PC-9 (cell line): ENCODE measurements at regions not wholly inside any gene's neighbourhood (a gene's known extent, or its start where the extent isn't known, plus 50 kb on each side); places are given as distances from the start of the nearest gene placed in this dataset.

Experiments
- BruUV-seq: library from RNA; stranded (reverse); fragments of 400-500 nt; replicated peaks from 2 replicates; lab custom pipeline; 2021; lab: Mats Ljungman, UMichigan
- CTCF ChIA-PET: fragments of 300-600 bp; sonication (Branson Sonifier 250); formaldehyde crosslinking; loops from one replicate; lab custom pipeline; 2022; ENCODE audit warnings: antibody characterized with exemption; lab: Charles Lee
- POLR2A ChIA-PET: fragments of 300-600 bp; sonication (Branson Sonifier 250); formaldehyde crosslinking; loops from one replicate; lab custom pipeline; 2022; ENCODE audit warnings: antibody characterized with exemption; ENCODE audit not compliant: unreplicated experiment; lab: Charles Lee
- DNase-seq, 2 experiments: peaks; one replicate each; pipeline versions ENCODE4 v3.0.0 to v3.0.0-alpha.2; 2015 to 2022; ENCODE audit warnings: mixed read lengths in 1 of 2
- H2AFZ ChIP-seq: fragments of 200-600 bp; sonication (generic); 2 replicates; pipeline ENCODE4 v1.8.1; 2017; ENCODE audit warnings: antibody characterized with exemption
- H3F3A ChIP-seq: fragments of 200-600 bp; sonication (generic); 2 replicates; pipeline ENCODE4 v1.8.1; 2017; ENCODE audit warnings: antibody characterized with exemption, mild to moderate bottlenecking, low read depth; ENCODE audit not compliant: insufficient read depth
- H3K27ac ChIP-seq: fragments of 200-600 bp; sonication (generic); 2 replicates; pipeline ENCODE4 v1.6.1; 2016; ENCODE audit warnings: mixed run types
- H3K27me3 ChIP-seq: fragments of 200-600 bp; sonication (generic); 2 replicates; pipeline ENCODE4 v1.6.1; 2016; ENCODE audit warnings: low read depth, mixed run types; ENCODE audit not compliant: insufficient read depth
- H3K36me3 ChIP-seq: fragments of 200-600 bp; sonication (generic); 2 replicates; pipeline ENCODE4 v1.6.1; 2016; ENCODE audit warnings: low read depth, mixed run types
- H3K4me1 ChIP-seq: fragments of 200-600 bp; sonication (generic); replicated peaks from 2 replicates; pipeline ENCODE4 v1.6.1; 2016; ENCODE audit warnings: mixed run types; ENCODE audit not compliant: insufficient read depth
- H3K4me2 ChIP-seq: fragments of 200-600 bp; sonication (generic); 2 replicates; pipeline ENCODE4 v1.6.1; 2017; ENCODE audit warnings: mixed run types
- H3K4me3 ChIP-seq: fragments of 200-600 bp; sonication (generic); 2 replicates; pipeline ENCODE4 v1.6.1; 2016; ENCODE audit warnings: mixed run types
- H3K79me2 ChIP-seq: fragments of 200-600 bp; sonication (generic); 2 replicates; pipeline ENCODE4 v1.6.1; 2017; ENCODE audit warnings: low read depth, mixed run types
- H3K9me2 ChIP-seq: fragments of 200-600 bp; sonication (generic); 2 replicates; pipeline ENCODE4 v1.8.1; 2017; ENCODE audit warnings: mild to moderate bottlenecking; ENCODE audit not compliant: insufficient read depth
- H3K9me3 ChIP-seq: fragments of 200-600 bp; sonication (generic); 2 replicates; pipeline ENCODE4 v1.8.1; 2016; ENCODE audit warnings: low read depth; ENCODE audit not compliant: insufficient read depth
- H4K20me1 ChIP-seq: fragments of 200-600 bp; sonication (generic); 2 replicates; pipeline ENCODE4 v1.8.1; 2017; ENCODE audit not compliant: insufficient read depth
- CTCF ChIP-seq: fragments of 200-600 bp; sonication (generic); conservative IDR thresholded peaks from 2 replicates; pipeline ENCODE4 v1.6.1; 2017; ENCODE audit warnings: mixed run types, antibody characterized with exemption, mild to moderate bottlenecking, moderate library complexity
- EZH2 ChIP-seq: fragments of 200-600 bp; sonication (generic); IDR thresholded peaks from 2 replicates; pipeline ENCODE4 v1.8.0; 2017; ENCODE audit warnings: antibody characterized with exemption, low read depth
- intact Hi-C: fragments of 100-400 bp; cut with micrococcal nuclease; formaldehyde crosslinking; loops from one replicate; pipeline ENCODE4 v1.10.0; 2022; ENCODE audit not compliant: unreplicated experiment

- Histone ChIP-seq H3F3A (peaks cover 12% of the 10 kb centered on the region; the same call in 1 of the 2 replicates), H4K20me1 (no peaks in the 10 kb centered on the region), H3K4me1 (peaks cover 21% of the 10 kb centered on the region), H3K27me3 (no peaks in the 10 kb centered on the region), H3K4me3 (no peak overlapping the region), H3K4me2 (no peak overlapping the region), H3K79me2 (no peaks in the 10 kb centered on the region), H3K9me3 (no peaks in the 10 kb centered on the region), H3K27ac (no peak overlapping the region), H2AFZ (no peak overlapping the region), H3K36me3 (no peaks in the 10 kb centered on the region), H3K9me2 (no peaks in the 10 kb centered on the region)
- intact Hi-C loops, result loop anchor here (2.0 kb wide), 1 partner anchor 36 kb away; no protein-coding TSS in a partner anchor
- no peak for DNase-seq
- ChIA-PET POLR2A (no interaction called here), CTCF (interaction anchor here (0.6 to 1.1 kb wide), 2 partner anchors 37 to 1770 kb away, joined by 3 to 6 read pairs; no protein-coding TSS in a partner anchor)
- no TSS peak for BruUV-seq
- TF ChIP-seq CTCF (no peak), EZH2 (no peak)
Measured at GRCh38 chr1:30648408-30649000, 74.9 kb downstream of the MATN1 start.

GRCh38 chr1:30645807-30646206 lies 77.6 kb downstream of the MATN1 start:
- intact Hi-C loops, result no loop called here
- H3K4me1 ChIP-seq, result peaks cover 11% of the 10 kb centered on the region
- H3K9me3 ChIP-seq, result no peaks in the 10 kb centered on the region
- peaks cover 12% of the 10 kb centered on the region; the same call in 1 of the 2 replicates for H3F3A ChIP-seq
- H3K9me2 ChIP-seq, result no peaks in the 10 kb centered on the region
- H3K27me3 ChIP-seq, result no peaks in the 10 kb centered on the region
- ChIA-PET POLR2A (interaction anchor here (0.6 kb wide), 1 partner anchor 1416 kb away, joined by 8 read pairs; no protein-coding TSS in a partner anchor), CTCF (no interaction called here)
- no peaks in the 10 kb centered on the region for H3K36me3 ChIP-seq
- H3K27ac ChIP-seq, result no peak overlapping the region
- TF ChIP-seq EZH2 (no peak), CTCF (no peak)
- H4K20me1 ChIP-seq, result no peaks in the 10 kb centered on the region
- H2AFZ ChIP-seq, result no peak overlapping the region
- H3K79me2 ChIP-seq, result no peaks in the 10 kb centered on the region
- no peak overlapping the region for H3K4me3 ChIP-seq
- no TSS peak for BruUV-seq
- H3K4me2 ChIP-seq, result no peak overlapping the region
- DNase-seq, result peak in 1 of 2 experiments; percentile 37

- DNase-seq, result no peak
- TF ChIP-seq CTCF (no peak), EZH2 (no peak)
- Histone ChIP-seq H3K9me3 (no peaks in the 10 kb centered on the region), H3K27ac (no peak overlapping the region), H2AFZ (no peak overlapping the region), H3K9me2 (no peaks in the 10 kb centered on the region), H3K4me2 (no peak overlapping the region), H3K27me3 (no peaks in the 10 kb centered on the region), H4K20me1 (no peaks in the 10 kb centered on the region), H3K4me1 (no peaks in the 10 kb centered on the region), H3K79me2 (no peaks in the 10 kb centered on the region), H3F3A (no peaks in the 10 kb centered on the region), H3K36me3 (no peaks in the 10 kb centered on the region), H3K4me3 (no peak overlapping the region)
- intact Hi-C loops, result no loop called here
- POLR2A ChIA-PET, result no interaction called here
- CTCF ChIA-PET, result no interaction called here
- no TSS peak for BruUV-seq
Measured at GRCh38 chr1:30642391-30643120, 80.8 kb downstream of the MATN1 start.
